Upper lobe of right lung (tissue), 1 donor: ENCODE measurements at regions not wholly inside any gene's neighbourhood (a gene's known extent, or its start where the extent isn't known, plus 50 kb on each side); places are given as distances from the start of the nearest gene placed in this dataset.

ENCODE experiments used
- ATAC-seq: fragments of 200-7000 bp; cut with Tn5 transposase; one replicate; pipeline ENCODE4 v1.9.1; 2020; ENCODE audit warnings: mild to moderate bottlenecking, moderate library complexity
- DNase-seq: peaks from one replicate; pipeline ENCODE4 v3.0.0-alpha.2; 2020
- H3K27ac ChIP-seq: fragments of 200-600 bp; one replicate; pipeline ENCODE4 v1.8.0; 2022
- H3K27me3 ChIP-seq: fragments of 200-600 bp; one replicate; pipeline ENCODE4 v1.8.0; 2022; ENCODE audit warnings: mild to moderate bottlenecking
- H3K36me3 ChIP-seq: fragments of 200-600 bp; one replicate; pipeline ENCODE4 v1.8.0; 2022
- H3K4me1 ChIP-seq: fragments of 200-600 bp; one replicate; pipeline ENCODE4 v1.8.0; 2022
- H3K4me3 ChIP-seq: fragments of 200-600 bp; one replicate; pipeline ENCODE4 v1.8.0; 2022; ENCODE audit warnings: mild to moderate bottlenecking
- H3K9me3 ChIP-seq: fragments of 200-600 bp; one replicate; pipeline ENCODE4 v1.8.0; 2022
- intact Hi-C: fragments of 100-400 bp; cut with DNase I; formaldehyde crosslinking; loops from one replicate; pipeline ENCODE4 v1.11.0; 2022
- TF ChIP-seq, protein P1 (sequence below): fragments of 200-600 bp; IDR thresholded peaks from one replicate; pipeline ENCODE4 v1.8.0; 2022; ENCODE audit warnings: antibody characterized with exemption
- donor health status: DM: no; HTN: yes; CAD: no; lungs with severe emphysema.

DNA sequence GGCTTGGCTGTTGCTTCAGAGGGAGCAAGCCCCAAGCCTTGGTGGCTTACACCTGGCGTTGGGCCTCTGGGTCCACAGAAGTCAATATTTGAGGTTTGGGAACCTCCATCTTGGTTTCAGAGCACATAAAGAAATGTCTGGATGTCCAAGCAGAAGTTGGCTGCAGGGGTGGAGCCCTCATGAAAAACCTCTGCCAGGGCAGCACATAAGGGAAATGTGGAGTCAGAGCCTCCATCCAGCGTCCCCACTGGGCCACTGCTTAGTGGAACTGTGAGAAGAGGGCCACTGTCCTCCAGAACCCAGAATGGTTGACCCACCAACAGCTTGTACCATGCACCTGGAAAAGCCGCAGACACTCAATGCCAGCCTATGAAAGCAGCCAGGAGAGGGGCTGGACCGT, 573.5 kb upstream of the ZWINT start:
- H3K9me3 ChIP-seq = no peaks in the 10 kb centered on the region
- H3K36me3 ChIP-seq = no peaks in the 10 kb centered on the region
- no peak overlapping the region for H3K4me3 ChIP-seq
- H3K27ac ChIP-seq = no peak overlapping the region
- H3K27me3 ChIP-seq = no peaks in the 10 kb centered on the region
- ATAC-seq (no peak), DNase-seq (no peak)
- H3K4me1 ChIP-seq = no peaks in the 10 kb centered on the region
- intact Hi-C loops = no loop called here
- TF ChIP-seq, protein P1, sequence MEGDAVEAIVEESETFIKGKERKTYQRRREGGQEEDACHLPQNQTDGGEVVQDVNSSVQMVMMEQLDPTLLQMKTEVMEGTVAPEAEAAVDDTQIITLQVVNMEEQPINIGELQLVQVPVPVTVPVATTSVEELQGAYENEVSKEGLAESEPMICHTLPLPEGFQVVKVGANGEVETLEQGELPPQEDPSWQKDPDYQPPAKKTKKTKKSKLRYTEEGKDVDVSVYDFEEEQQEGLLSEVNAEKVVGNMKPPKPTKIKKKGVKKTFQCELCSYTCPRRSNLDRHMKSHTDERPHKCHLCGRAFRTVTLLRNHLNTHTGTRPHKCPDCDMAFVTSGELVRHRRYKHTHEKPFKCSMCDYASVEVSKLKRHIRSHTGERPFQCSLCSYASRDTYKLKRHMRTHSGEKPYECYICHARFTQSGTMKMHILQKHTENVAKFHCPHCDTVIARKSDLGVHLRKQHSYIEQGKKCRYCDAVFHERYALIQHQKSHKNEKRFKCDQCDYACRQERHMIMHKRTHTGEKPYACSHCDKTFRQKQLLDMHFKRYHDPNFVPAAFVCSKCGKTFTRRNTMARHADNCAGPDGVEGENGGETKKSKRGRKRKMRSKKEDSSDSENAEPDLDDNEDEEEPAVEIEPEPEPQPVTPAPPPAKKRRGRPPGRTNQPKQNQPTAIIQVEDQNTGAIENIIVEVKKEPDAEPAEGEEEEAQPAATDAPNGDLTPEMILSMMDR = no peak

DNA sequence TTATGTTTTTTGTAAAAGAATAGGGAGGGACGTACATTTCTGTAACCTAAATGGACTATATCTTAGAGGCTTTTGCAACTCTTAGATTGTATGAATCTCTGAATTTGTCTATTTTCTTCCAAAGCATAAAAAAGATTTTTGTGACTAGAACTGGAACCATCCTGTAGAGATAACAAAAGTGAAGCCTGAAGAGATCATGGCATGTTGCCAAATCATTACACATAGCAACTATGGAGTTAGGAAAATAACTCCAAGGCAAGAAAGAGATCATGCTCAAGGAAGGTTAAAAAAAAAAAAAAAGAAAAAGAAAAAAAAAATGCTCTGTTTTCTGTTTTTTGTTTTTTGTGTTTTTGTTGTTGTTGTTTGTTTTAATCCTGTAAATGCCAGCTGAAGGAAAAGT, 567.7 kb upstream of the ZWINT start:
- DNase-seq = no peak
- Histone ChIP-seq H3K27ac (no peak overlapping the region), H3K27me3 (no peaks in the 10 kb centered on the region), H3K9me3 (no peaks in the 10 kb centered on the region), H3K4me3 (no peak overlapping the region), H3K36me3 (no peaks in the 10 kb centered on the region), H3K4me1 (no peaks in the 10 kb centered on the region)
- TF ChIP-seq, protein P1 = no peak
- intact Hi-C loops = no loop called here
- no peak for ATAC-seq

DNA sequence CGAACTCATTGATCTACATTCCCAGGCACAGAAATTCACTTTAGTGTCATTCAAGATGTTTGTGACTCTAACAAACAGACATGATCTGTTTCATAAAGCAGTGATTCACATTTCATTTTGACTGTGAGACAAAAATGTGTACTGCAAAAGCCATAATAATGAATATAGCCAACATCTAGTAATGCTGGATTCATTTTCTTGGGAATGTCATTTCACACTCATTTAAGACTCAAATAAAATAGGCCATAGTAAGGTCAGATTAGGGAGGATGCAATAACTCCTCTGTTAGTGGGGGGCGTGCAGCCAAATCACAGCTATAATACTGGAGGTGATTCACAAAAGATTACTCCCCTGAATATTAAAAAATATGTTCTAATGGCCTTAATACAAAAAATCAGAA, 566.6 kb upstream of the ZWINT start:
- no peak for DNase-seq
- no peak overlapping the region for H3K27ac ChIP-seq
- H3K27me3 ChIP-seq = no peaks in the 10 kb centered on the region
- H3K4me1 ChIP-seq = no peaks in the 10 kb centered on the region
- no peaks in the 10 kb centered on the region for H3K9me3 ChIP-seq
- no peaks in the 10 kb centered on the region for H3K36me3 ChIP-seq
- TF ChIP-seq, protein P1 = no peak
- H3K4me3 ChIP-seq = no peak overlapping the region
- no peak for ATAC-seq
- intact Hi-C loops = no loop called here

DNA sequence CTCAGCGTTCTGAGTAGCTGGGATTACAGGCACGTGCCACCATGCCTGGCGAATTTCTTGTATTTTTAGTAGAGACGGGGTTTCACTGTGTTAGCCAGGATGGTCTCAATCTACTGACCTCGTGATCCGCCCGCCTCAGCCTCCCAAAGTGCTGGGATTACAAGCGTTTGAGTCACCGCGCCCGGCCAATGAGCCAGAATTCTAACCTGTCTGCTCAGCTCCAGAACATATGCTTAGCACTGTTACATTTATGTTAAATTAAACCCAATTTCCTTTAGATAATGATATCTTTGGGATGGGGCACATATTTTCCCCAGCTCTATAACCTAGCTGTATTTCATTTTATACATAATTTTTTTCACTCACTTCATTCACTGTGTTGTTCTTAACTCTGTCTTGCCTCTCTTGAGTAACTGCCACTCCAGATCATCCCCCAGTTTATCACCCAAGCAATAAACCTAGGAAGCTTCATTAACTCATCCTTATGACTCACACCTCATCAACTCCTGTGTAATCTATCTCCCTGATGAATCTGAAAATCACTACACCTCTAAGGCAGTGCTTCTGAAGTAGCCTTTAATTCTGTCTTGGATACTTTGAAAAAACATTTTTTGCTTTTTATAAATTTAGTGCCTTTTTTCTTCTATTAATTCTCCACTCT, 559.7 kb upstream of the ZWINT start:
- Histone ChIP-seq H3K27ac (no peak overlapping the region), H3K9me3 (no peaks in the 10 kb centered on the region), H3K4me1 (no peaks in the 10 kb centered on the region), H3K27me3 (no peaks in the 10 kb centered on the region), H3K4me3 (no peak overlapping the region), H3K36me3 (no peaks in the 10 kb centered on the region)
- TF ChIP-seq, protein P1 = no peak
- ATAC-seq (no peak), DNase-seq (no peak)
- intact Hi-C loops = no loop called here

DNA sequence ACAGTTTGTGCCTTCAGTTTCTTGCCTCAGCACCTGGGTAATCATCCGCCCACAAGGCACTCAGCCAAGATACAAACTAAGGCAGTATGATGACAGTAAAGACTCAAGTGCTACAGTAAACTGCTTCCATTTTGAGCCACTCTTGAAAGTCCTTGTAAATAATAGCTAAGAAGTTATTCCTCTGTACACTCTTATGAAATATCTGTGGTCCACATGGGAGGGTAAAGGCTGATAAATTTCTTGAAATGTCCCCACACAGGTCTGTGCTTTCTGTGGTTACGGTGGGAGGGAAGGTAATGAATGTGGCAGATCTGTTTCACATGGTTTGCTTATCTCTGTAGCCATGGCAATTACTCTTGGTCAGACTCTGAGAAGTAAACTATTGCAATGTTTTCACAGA, 551.0 kb upstream of the ZWINT start:
- Histone ChIP-seq H3K27ac (no peak overlapping the region), H3K4me1 (no peaks in the 10 kb centered on the region), H3K36me3 (no peaks in the 10 kb centered on the region), H3K9me3 (no peaks in the 10 kb centered on the region), H3K4me3 (no peak overlapping the region), H3K27me3 (no peaks in the 10 kb centered on the region)
- TF ChIP-seq, protein P1 = no peak
- DNase-seq (no peak), ATAC-seq (peak; percentile 83)
- intact Hi-C loops = no loop called here

DNA sequence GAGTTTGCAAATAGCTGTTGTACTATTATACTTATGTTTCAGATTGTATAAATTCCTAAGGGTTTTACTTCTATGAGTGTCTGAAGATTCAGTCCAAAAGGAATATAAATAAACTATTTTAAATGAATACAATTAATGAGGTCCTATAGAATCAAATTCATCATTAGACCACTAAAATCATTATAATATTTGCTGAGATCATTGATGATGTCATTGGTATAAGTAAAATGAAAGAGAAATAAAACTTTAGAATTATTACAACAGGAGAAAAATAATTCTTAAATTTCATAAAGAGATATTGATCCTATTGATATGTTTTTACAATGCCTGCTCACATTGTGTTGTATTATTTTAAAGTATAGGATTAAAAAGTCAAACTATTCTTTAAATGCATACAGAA, 544.0 kb upstream of the ZWINT start:
- ATAC-seq = no peak
- DNase-seq = no peak
- Histone ChIP-seq H3K9me3 (no peaks in the 10 kb centered on the region), H3K36me3 (no peaks in the 10 kb centered on the region), H3K4me3 (no peak overlapping the region), H3K4me1 (no peaks in the 10 kb centered on the region), H3K27ac (no peak overlapping the region), H3K27me3 (no peaks in the 10 kb centered on the region)
- intact Hi-C loops = no loop called here
- TF ChIP-seq, protein P1 = no peak
